GM12878 (cell line): ENCODE measurements at regions not wholly inside any gene's neighbourhood (a gene's known extent, or its start where the extent isn't known, plus 50 kb on each side); places are given as distances from the start of the nearest gene placed in this dataset.

Experiments
- ATAC-seq: fragments of 200-7000 bp; cut with Tn5 transposase; 3 replicates; pipeline ENCODE4 v1.9.1; 2020; ENCODE audit warnings: mild to moderate bottlenecking, moderate library complexity
- BruUV-seq: library from RNA; stranded (reverse); fragments of 400-500 nt; replicated peaks from 2 replicates; lab custom pipeline; 2021; lab: Mats Ljungman, UMichigan
- CTCF ChIA-PET: fragments of 300-600 bp; sonication (Branson Sonifier 250); formaldehyde crosslinking; extraction: SDS; loops from one replicate; lab custom pipeline; 2021; ENCODE audit warnings: inconsistent platforms; lab: Yijun Ruan, JAX
- POLR2A ChIA-PET: fragments of 350-600 bp; formaldehyde crosslinking; extraction: SDS; loops from one replicate; lab custom pipeline; 2021; ENCODE audit warnings: inconsistent platforms; lab: Charles Lee
- RAD21 ChIA-PET: fragments of 300-600 bp; sonication (Branson Sonifier 250); formaldehyde crosslinking; loops from one replicate; lab custom pipeline; 2023; ENCODE audit warnings: antibody characterized with exemption; ENCODE audit not compliant: unreplicated experiment; lab: Charles Lee
- SMC1A ChIA-PET: fragments of 300-600 bp; sonication (Branson Sonifier 250); formaldehyde crosslinking; loops from one replicate; lab custom pipeline; 2023; ENCODE audit not compliant: unreplicated experiment, uncharacterized antibody; lab: Charles Lee
- DNase-seq: peaks from one replicate; pipeline ENCODE4 v3.0.0-alpha.2; 2011; ENCODE audit warnings: low read depth, low spot score
- FAIRE-seq: peaks from 3 replicates; lab custom pipeline; 2011; peaks lifted over from hg19 to GRCh38; lab: Jason Lieb, UNC
- H2AFZ ChIP-seq: 2 replicates; pipeline ENCODE4 v1.6.0; 2011; ENCODE audit warnings: low read depth, low read length, control low read depth; ENCODE audit not compliant: control insufficient read depth
- H3K27ac ChIP-seq: 2 replicates; pipeline ENCODE4 v1.5.1; 2011; ENCODE audit warnings: control low read depth; ENCODE audit not compliant: control insufficient read depth, insufficient read depth
- H3K27me3 ChIP-seq, 2 experiments: replicated peaks in 1 of 2; 2 replicates each; pipeline versions ENCODE4 v1.6.0 to v1.6.1; 2011; ENCODE audit warnings: low read length in 1 of 2; ENCODE audit not compliant: control insufficient read depth in 2 of 2, insufficient read depth in 2 of 2
- H3K36me3 ChIP-seq, 2 experiments: 2 replicates each; pipeline ENCODE4 v1.5.1; 2011; ENCODE audit warnings: low read length in 1 of 2; ENCODE audit not compliant: control insufficient read depth in 2 of 2, insufficient read depth in 2 of 2
- H3K4me1 ChIP-seq: 2 replicates; pipeline ENCODE4 v1.6.1; 2011; ENCODE audit warnings: mild to moderate bottlenecking, low read length, moderate library complexity, mixed read lengths; ENCODE audit not compliant: control insufficient read depth, insufficient read depth
- H3K4me2 ChIP-seq: 2 replicates; pipeline ENCODE4 v1.6.0; 2011; ENCODE audit warnings: control low read depth; ENCODE audit not compliant: control insufficient read depth, insufficient read depth
- H3K4me3 ChIP-seq: fragments of 200-600 bp; sonication (generic); 2 replicates; pipeline ENCODE4 v1.5.1; 2016
- H3K79me2 ChIP-seq: 2 replicates; pipeline ENCODE4 v1.6.0; 2011; ENCODE audit warnings: low read length; ENCODE audit not compliant: control insufficient read depth, insufficient read depth
- H3K9ac ChIP-seq: 2 replicates; pipeline ENCODE4 v1.8.0; 2011; ENCODE audit warnings: low read length, control low read depth, mixed read lengths; ENCODE audit not compliant: control insufficient read depth, insufficient read depth
- H3K9me3 ChIP-seq: replicated peaks from 3 replicates; pipeline ENCODE4 v1.5.1; 2011; ENCODE audit warnings: mild to moderate bottlenecking, low read length; ENCODE audit not compliant: control insufficient read depth, insufficient read depth
- H4K20me1 ChIP-seq: 2 replicates; pipeline ENCODE4 v1.6.0; 2011; ENCODE audit not compliant: control insufficient read depth, insufficient read depth
- ASH2L ChIP-seq: fragments of 300-600, 200-600 bp; sonication (generic); IDR thresholded peaks from 2 replicates; pipeline ENCODE4 v1.6.1; 2017; ENCODE audit warnings: low read depth, mild to moderate bottlenecking, borderline replicate concordance
- CBX3 ChIP-seq: fragments of 200-600 bp; sonication (generic); IDR thresholded peaks from 2 replicates; pipeline ENCODE4 v1.6.1; 2016; ENCODE audit warnings: low read depth, borderline replicate concordance
- EGR1 ChIP-seq, 2 experiments: IDR thresholded peaks; 1 replicate in 1 of 2; 2 replicates in 1 of 2; pipeline ENCODE4 v1.6.1; 2011 to 2012; ENCODE audit warnings: low read depth in 2 of 2, low read length in 2 of 2, borderline replicate concordance in 1 of 2, mild to moderate bottlenecking in 1 of 2, moderate library complexity in 1 of 2
- KAT2A ChIP-seq: conservative IDR thresholded peaks from 2 replicates; pipeline ENCODE4 v1.6.1; 2011; ENCODE audit warnings: low read depth, low read length; ENCODE audit not compliant: control insufficient read depth
- KDM1A ChIP-seq: fragments of 200-600 bp; sonication (generic); IDR thresholded peaks from 2 replicates; pipeline ENCODE4 v1.6.1; 2016; ENCODE audit warnings: borderline replicate concordance
- MTA3 ChIP-seq: IDR thresholded peaks from 2 replicates; pipeline ENCODE4 v1.6.1; 2012; ENCODE audit warnings: low read length, inconsistent platforms, borderline replicate concordance
- TCF12 ChIP-seq: IDR thresholded peaks from 2 replicates; pipeline ENCODE4 v1.6.1; 2011; ENCODE audit warnings: low read depth, mild to moderate bottlenecking, low read length
- ZBED1 ChIP-seq: IDR thresholded peaks from 2 replicates; pipeline ENCODE4 v1.6.1; 2016; ENCODE audit warnings: borderline replicate concordance
- WGBS: methylation state at CpG from one replicate; pipeline ENCODE4 v1.1.6; 2016; ENCODE audit warnings: low lambda C conversion rate; ENCODE audit not compliant: insufficient replicate concordance, insufficient coverage; ENCODE audit errors: missing lambda C conversion rate; 5-methylcytosine and 5-hydroxymethylcytosine counted together
- in situ Hi-C: fragments of 300-500 bp; cut with MboI; formaldehyde crosslinking; loops from 9 replicates; pipeline ENCODE4 v1.14.3; 2018; ENCODE audit warnings: mixed read lengths
- intact Hi-C: fragments of 100-400 bp; cut with micrococcal nuclease; formaldehyde crosslinking; loops from one replicate; pipeline ENCODE4 v1.14.2; 2022; ENCODE audit not compliant: unreplicated experiment
- TF ChIP-seq, protein P1 (sequence below): fragments of 450-650 bp; IDR thresholded peaks from 2 replicates; pipeline ENCODE4 v1.6.1; 2017; ENCODE audit warnings: mild to moderate bottlenecking, moderate library complexity

DNA sequence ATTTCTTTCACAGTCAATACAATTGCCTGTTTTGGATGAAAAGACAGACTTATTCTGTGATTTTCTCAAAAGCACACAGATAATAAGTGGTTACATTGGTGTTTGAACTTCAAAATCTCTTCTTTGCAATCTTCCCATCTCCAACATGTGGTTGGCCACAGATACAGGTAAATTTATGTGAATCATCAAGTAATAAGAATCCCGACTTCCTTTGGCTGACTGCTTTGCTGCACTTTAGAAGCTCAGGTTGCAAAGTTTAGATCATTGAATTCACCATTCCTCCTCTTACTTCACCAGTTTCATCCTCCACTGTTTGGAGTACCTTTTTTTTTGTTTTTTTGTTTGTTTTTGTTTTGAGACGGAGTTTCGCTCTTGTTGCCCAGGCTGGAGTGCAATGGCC lies 56.5 kb upstream of the ADRB2 start:
- ChIA-PET SMC1A (interaction anchor here (1.2 kb wide), 1 partner anchor 30 kb away, joined by 3 read pairs; no protein-coding TSS in a partner anchor), RAD21 (no interaction called here), POLR2A (no interaction called here), CTCF (no interaction called here)
- Histone ChIP-seq H3K27ac (no peak overlapping the region), H3K4me3 (no peak overlapping the region), H3K27me3 (no peaks in the 10 kb centered on the region; a peak in 1 of 4 replicates), H2AFZ (no peak overlapping the region), H3K79me2 (no peaks in the 10 kb centered on the region), H3K9ac (no peak overlapping the region), H3K9me3 (no peaks in the 10 kb centered on the region), H4K20me1 (no peaks in the 10 kb centered on the region), H3K36me3 (no peaks in the 10 kb centered on the region), H3K4me1 (peaks cover 4% of the 10 kb centered on the region; the same call in 1 of the 2 replicates), H3K4me2 (no peak overlapping the region)
- WGBS: 72% methylated on average over 3 of the region's 3 CpGs
- DNase-seq (no peak), FAIRE-seq (no peak), ATAC-seq (no peak)
- in situ Hi-C loops: no loop called here
- intact Hi-C loops: no loop called here
- no peak for TF ChIP-seq ASH2L
- TF ChIP-seq ZBED1: no peak
- TF ChIP-seq MTA3: no peak
- TF ChIP-seq, protein P1, sequence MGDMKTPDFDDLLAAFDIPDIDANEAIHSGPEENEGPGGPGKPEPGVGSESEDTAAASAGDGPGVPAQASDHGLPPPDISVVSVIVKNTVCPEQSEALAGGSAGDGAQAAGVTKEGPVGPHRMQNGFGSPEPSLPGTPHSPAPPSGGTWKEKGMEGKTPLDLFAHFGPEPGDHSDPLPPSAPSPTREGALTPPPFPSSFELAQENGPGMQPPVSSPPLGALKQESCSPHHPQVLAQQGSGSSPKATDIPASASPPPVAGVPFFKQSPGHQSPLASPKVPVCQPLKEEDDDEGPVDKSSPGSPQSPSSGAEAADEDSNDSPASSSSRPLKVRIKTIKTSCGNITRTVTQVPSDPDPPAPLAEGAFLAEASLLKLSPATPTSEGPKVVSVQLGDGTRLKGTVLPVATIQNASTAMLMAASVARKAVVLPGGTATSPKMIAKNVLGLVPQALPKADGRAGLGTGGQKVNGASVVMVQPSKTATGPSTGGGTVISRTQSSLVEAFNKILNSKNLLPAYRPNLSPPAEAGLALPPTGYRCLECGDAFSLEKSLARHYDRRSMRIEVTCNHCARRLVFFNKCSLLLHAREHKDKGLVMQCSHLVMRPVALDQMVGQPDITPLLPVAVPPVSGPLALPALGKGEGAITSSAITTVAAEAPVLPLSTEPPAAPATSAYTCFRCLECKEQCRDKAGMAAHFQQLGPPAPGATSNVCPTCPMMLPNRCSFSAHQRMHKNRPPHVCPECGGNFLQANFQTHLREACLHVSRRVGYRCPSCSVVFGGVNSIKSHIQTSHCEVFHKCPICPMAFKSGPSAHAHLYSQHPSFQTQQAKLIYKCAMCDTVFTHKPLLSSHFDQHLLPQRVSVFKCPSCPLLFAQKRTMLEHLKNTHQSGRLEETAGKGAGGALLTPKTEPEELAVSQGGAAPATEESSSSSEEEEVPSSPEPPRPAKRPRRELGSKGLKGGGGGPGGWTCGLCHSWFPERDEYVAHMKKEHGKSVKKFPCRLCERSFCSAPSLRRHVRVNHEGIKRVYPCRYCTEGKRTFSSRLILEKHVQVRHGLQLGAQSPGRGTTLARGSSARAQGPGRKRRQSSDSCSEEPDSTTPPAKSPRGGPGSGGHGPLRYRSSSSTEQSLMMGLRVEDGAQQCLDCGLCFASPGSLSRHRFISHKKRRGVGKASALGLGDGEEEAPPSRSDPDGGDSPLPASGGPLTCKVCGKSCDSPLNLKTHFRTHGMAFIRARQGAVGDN: no peak
- no peak for TF ChIP-seq KAT2A
- TF ChIP-seq CBX3: no peak
- TF ChIP-seq TCF12: no peak
- TF ChIP-seq KDM1A: no peak
- TF ChIP-seq EGR1 (IDR thresholded peaks at IDR 0.05; ENCODE audit: borderline replicate concordance in 1 of 2, low read depth in 2 of 2, low read length in 2 of 2): no peak
- BruUV-seq: no TSS peak
